SW 1271 (cell line): ENCODE measurements at regions not wholly inside any gene's neighbourhood (a gene's known extent, or its start where the extent isn't known, plus 50 kb on each side); places are given as distances from the start of the nearest gene placed in this dataset.
A peak's percentile ranks its signal among the peaks of the same experiment; 100 is the strongest.

Experiments
- DNase-seq, 2 experiments: peaks; one replicate each; lab custom pipeline; 2025; lab: John Stamatoyannopoulos, UW

DNA sequence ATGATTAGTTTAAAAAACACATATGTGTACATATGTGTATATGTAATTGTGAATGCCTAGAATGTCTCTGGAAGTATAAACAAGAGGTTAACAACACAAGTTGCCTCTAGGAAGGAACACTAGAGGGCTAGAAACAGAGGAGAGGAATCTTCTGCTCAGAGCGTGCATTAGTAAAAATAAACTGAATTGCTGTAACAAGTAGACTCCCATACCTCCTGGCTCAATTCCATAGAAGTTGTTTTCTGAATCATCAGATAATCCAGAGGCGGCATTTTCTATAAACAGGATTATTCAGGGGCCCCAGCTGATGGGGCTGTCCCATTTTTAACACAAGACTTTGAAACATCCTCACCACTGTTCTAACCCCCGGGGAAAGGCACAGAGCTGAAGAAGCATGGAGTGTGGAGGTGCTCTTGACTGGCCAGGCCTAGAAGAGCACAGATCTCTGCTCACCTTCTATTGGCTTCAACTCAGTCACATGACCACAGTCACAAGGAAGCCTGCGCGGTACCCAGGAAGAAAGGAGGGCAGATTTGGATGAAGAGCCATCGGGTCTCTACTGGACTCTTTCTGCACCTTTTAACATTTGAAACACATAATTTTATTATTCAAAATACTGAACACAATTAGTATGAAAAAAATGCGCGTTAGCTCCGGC, 145.7 kb downstream of the TLE3 start:
- no peak for DNase-seq

DNA sequence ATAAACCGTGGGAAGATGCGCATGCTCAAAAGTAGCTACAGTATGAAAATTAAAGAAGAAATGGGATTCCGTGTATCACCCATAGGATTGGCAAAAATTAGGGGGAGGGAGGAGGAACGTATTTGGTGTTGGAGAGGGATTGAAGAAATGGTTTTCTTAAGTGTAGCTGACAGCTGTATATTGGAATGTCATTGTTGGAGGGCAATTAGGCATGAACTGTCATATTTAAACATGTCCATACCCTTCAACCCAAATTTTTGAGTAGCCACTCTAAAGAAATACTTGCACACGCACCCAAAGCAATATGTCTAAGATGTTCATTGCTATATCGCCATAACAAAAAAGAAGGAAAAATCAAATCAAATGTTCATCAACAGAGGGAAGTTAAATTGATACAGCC, 144.7 kb downstream of the TLE3 start:
- no peak for DNase-seq

DNA sequence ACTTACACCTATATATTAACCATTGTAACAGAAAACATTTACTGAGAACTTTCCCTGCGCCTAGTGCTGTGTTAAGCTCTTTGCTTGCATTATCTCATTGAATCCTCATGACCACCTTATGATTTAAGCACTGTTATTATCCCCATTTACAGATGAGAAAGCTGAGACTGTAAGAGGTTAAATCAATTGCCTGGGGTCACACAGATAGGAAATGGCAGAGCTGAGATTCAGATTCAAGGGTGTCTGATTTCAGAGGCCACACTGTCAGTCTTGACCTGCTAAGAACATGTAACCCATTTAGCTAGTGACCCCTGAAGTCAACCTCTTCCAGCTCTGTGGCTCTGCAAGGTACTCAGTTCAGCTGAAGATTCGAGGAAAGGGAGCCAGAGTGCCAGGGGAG, 143.9 kb downstream of the TLE3 start:
- DNase-seq, result no peak

DNA sequence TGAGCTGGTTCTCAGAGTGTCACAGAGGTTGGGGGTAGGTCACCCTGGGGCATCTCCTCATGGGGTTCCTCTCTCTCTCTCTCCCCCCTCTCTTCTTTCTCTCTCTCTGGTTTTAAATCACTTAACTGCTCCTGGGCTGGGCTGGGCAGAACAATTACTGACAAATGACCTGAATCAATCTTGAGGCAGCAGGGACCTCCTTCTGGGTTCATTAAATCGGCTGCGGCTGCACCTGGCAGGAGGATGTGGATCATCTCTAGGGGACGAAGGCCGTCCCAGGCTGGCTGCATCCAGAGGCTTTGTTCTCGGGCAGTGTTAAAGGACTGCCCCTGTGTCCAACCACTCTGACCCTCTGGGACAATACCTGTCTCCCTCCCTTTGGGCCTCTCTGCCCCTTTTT, 143.1 kb downstream of the TLE3 start:
- DNase-seq, result no peak

DNA sequence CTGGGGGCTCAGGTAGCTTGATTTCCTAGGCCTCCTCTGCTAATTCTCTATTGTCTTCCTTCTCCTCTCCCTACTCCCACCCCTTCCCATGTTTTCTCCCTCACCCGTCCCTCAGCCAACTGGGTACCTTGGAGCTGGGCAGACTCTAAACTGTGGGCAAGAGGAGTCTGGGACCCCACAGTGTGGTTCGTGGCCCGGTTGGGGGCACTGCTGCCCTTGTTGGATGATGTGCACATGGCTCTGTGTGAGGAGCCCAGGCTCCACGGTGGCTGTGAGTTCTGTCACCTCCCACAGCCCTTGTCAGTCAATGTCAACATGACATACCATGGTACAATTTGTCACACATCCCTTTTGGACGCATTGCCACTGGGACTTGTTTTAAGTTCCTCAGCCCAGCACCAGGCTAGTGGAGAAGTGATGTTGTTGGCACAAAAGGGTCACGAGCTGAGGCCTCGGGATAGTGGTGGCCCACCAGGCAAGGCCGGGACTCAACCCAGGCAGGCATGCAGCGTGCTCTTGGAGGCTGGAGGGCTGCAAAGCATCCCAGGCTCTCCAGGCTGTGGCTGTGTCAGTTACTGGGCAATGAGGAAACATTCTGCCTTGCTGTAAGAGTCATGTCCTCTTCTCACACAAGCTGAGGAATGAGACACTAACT, 142.3 kb downstream of the TLE3 start:
- no peak for DNase-seq

DNA sequence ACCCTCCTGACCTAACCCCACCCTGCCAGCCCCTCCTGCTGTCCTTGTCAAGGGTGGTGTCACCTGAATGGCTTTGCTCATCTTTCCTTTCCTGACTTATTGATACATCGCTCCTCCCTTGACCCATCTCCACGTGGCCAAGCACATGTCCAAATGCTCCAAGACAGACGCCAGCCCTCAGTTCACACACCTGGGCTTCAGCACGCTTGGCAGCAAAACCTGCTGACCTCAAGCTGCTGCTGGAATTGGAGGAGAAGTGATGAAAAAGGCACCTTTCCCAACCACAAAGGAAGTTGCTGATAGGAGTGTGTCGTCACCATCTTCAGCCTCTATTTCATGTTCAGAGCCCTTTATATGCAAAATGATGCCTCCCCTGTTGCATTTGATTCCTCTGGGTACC, 141.3 kb downstream of the TLE3 start:
- DNase-seq, result no peak

DNA sequence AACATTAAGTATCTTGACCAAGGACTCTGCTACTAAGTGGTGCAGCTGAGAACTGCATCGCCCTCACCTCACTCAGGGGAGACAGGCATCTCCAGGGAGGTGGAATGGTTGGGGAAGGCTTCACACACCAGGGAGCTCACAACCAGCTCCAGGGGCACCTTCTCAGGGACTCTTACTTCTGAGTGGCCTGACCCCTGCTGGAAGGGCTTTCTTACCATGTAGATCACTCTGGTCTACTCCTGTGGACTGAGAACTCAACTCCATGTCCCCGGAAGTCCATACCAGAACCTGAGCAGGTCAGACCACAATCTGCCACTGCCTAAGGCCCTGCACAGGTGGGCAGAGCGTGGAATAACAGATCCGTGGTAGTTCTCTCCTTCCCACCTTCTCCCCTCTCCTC, 140.5 kb downstream of the TLE3 start:
- no peak for DNase-seq

DNA sequence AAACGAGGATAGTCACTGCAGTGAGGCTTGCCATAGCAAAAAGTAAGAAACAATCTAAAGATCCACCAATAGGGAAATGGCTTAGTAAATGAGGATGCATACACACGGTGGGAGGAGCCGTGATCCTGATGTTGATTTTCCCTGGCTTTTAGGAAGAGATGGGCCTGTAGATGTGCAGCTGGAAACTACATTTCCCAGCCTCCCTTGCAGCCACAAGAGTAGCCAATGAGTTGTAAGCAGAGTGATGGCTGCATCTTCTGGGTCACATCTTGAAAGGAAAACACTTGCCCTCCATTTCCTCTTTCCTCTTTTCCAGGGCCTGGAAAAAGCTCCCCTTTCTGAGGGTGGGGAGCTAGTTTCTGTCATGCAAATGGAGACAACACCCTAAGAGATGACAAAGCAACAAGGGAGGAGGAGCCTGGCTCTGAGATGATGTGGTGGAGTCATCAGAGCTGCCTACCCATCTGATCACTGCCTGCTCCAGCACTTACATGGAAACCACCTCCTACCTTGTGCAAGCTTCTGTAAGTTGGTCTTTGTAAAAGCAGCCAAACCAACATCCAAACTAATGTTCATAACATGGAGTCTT, 139.1 kb downstream of the TLE3 start:
- no peak for DNase-seq

DNA sequence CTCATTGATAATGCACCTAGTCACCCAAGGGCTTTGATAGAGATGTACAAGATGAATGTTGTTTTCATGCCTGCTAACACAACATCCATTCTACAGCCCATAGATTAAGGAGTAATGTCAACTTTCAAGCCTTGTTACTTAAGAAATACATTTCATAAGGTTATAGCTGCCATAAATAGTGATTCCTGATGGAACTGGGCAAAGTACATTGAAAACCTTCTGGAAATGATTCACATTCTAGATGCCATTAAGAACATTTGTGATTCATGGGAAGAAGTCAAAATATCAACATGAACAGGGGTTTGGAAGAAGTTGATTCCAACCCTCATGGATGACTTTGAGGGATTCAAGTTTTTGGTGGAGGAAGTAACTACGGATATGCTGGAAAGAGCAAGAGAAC, 135.2 kb downstream of the TLE3 start:
- no peak for DNase-seq

DNA sequence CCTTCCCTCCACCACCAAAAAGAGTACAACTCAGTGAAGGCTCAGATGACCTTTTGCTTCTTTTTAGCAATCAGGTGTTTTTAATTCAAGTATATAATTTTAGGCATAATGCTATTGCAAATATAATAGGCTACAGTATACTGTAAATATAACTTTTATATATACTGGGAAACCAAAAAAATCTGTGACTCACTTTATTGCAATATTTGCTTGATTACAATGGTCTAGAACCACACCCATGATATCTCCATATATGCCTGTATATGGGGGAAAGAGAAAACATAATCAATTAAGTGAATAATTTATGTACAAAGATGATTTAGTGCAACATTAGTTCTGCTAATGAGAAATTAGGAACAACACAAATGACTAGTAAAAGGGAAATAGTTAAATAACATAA, 134.3 kb downstream of the TLE3 start:
- no peak for DNase-seq

DNA sequence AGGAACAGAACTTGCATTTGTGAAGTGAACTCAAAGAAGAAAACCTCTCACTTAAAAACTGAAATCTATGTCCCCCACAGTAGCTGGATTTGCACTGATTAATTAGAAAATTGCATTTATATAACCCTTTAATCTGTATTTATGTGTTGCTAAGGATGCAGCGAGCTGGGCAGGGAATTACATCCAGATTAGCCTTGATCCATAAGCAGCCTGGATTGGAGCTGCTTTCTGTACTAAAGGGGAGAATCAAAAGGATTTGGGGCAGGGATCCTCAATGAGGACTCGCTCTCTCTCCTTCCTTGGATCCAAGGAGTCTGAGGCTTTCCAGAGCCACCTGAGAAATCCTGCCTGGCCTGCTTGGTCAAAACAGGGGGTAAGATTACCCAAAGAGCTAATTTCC, 125.9 kb downstream of the TLE3 start:
- DNase-seq, result no peak

DNA sequence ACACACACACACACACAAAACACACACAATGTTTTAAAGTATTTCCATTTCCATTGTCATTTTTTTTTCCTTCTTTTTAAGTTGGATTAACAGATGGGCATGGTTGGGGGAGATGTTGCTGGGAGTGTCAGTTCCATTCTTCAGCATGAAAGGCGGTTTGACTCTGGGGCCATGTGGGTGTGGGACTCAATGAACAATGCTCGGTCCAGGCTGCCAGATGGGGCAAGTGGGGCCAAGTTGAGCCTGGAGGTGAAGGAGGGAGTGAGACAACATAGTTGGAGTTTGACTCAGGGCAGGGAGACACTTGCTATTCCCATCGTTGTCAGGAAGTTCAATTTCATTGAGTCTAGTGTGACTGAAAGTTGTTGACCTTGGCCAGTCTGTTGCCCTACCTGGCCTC, 125.3 kb downstream of the TLE3 start:
- no peak for DNase-seq

DNA sequence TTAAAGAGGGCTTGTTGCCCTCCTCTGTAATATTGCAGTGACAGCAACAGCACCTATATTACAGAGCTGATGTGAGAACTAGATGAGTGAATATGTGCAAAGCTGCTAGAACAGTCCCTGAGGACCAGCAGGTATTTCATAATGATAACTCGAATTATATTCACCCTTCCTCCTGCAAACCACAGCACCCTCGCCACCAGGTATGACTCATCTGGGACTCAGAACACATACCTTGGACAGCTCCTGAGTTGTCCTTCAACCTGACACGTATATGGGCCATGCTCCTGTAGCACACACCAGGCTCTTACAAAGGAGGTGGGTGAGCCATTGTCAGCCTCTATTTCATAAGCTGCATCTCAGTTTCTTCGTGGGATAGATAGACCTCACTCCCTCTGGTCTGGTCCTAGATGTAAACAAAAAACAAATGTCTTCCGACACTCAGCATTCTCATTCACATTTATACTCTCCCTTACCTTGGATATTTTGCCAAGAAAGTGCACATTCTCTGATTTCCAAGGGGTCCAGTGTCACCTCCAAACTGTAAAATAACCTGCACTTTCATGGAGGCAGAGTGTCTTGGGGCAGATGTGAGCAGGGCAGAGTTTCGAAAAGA, 124.5 kb downstream of the TLE3 start:
- DNase-seq, result no peak

DNA sequence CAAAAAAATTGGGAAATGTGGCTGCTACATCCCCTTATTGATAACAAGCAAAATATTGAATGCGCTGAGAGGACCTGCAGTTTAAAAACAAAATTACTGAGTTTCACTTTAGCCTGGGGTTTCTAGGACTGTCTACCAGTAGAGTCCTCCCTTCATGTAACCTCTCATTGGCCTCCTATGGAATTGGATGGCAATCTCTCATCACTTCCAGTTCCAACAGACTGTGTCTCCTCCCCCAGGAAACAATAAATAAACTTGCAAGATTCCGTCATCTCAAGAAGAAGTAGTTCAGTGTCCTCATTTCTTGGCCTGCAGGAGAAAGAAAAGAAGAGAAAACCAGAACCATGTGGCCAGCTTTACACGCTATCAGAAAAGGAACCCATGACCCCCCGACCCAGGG, 123.8 kb downstream of the TLE3 start:
- DNase-seq, result no peak

DNA sequence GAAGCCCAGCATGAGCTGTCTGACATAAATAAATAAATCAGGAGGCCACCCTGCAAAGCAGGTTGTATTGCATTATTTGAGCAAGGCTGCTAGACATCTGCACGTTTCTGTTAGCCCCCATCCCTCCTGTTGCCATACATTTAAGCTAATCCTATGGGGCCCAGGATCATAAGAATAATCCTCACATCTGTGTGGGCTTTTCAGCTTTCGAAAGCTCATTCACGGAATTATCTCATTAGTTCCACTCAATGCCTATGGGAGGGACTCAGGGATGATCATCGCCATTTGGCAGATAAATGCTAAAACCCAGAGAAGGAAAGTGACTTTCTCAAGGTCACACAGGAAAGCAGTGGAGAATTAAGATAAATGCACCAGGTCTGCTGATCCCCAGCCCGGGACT, 123.4 kb downstream of the TLE3 start:
- DNase-seq, result no peak

DNA sequence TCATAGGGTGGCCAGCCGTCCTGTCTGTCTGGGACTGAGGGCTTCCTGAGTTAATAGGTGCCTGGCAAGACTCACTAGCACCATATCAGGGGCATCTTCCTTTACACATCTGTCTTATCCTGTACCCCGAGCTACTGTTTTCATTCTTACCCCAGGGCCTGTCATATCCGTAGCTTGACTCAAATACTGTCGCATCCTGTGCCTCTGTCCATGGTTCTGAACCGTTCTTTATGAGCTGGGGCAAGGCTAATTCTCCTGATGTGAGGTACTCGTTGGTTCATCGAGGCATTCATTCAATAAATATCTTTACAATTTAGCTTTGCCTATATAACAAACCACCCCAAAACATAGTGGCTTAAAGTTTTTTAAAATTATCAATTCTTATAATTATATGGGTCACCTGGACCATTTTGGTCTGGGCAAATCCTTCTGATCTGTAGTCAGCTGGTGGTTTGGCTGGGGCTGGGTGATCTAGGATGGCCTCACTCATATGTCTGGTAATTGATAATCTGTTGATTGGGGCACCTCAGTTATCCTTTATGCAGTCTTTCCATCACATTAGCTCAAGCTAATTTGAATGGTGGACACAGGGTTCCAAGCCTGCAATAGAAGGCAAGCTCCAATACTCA, 121.2 kb downstream of the TLE3 start:
- DNase-seq, result no peak

DNA sequence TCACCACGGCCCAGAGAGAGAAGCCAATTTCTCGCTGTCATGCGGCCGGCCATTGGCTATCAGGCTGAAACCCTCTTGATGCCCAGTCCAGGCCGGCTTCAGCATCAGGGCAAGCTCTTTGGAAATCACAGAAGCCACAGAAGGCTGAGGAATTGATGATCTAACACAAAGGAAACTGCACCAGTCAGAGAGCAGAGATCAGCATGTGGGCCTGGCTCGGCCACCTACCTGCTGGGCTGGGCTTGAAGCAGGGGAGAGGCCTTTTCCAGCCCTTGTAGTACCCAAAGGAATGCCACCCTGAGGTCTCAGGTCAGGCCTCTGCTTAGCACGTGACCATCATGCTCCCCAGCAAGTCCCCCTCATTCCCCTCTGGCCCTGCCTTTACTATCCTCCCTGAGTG, 119.1 kb downstream of the TLE3 start:
- DNase-seq, result no peak

DNA sequence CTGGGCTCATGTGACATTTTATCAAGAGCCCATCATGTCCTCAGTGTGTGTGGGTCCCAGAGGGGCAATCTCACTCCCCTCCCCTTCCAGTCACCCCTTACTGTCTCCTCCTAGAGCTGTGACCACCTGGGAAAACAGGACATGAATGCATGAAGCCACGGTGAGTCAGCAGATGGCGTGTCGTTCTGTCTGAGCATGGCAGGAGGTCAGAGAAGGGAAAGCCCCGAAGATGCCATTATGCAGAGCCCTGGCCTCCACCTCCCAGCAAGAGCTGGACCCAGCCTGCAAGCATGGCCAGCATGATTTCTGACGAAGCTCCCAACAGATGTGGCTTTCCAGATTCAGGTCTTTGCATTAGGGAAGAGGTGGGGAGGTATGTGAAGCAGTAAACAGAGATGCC, 118.5 kb downstream of the TLE3 start:
- DNase-seq, result peak in 1 of 2 experiments; percentile 30

DNA sequence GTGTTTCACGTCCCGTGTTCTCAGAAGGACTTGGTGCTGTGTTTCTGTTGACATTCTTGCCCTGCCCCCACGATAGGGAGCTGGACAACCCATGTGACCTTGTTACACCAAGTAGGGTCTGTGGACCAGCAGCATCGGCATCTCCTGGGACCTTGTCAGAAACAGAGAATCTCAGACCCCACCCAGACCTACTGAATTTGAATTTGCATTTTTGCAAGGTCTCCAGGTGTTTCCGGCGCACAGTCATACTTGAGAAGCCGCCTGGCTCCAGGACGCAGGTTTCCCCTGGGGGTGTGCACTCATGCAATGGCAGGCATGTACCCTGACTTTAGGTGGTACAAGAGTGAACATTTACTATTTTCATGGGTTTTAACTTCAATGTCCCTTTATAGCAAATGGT, 117.9 kb downstream of the TLE3 start:
- DNase-seq, result no peak

DNA sequence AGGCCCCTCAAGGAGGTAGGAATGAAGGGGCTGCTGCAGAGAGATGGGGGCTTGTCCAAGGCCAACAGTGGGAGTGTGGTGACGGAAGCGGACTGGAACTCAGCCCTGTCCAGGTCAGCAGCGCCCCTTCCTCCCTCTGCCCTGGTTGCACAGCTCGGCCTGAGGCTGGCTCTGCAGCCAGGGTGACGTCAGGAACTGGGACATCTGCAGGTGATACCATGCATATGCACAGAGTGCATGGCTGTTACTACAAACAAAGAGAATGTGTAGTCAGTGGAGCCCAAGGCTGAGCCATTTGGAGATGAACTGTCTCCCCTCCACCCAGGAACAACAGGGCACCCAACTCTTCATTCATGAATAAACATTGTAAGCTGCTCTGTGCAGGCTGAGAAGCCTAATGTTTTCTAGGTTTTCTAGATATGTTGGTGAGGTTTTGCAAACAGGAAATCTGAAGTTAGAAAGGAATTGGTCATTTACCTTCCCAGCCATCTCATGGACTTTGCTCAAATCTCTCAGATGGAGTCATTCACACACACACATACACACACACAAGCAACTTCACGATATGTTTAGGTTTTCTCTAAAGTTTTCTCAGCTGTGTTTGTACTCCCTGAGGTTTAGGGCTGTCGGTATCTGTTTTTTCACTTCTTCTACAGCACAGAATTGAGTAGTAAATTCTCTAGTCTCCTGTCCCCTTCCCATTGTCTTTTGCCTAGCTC, 117.2 kb downstream of the TLE3 start:
- DNase-seq, result no peak

DNA sequence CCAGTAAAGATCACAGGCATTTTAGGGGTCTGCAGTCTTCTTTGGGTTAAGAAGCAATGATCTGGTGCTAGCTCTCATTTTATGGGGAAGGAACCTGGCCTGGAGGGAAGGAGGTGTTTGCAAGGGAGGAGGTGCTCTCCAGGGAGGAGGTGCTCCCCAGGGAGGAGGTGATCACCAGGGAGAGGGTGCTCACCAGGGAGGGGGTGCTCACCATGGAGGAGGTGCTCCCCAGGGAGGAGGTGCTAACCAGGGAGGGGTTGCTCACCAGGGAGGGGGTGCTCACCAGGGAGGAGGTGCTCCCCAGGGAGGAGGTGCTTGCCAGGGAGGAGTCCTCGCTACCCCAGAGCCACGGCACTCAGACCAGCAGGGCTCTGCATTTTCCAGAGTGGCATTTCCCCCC, 115.7 kb downstream of the TLE3 start:
- DNase-seq, result no peak

DNA sequence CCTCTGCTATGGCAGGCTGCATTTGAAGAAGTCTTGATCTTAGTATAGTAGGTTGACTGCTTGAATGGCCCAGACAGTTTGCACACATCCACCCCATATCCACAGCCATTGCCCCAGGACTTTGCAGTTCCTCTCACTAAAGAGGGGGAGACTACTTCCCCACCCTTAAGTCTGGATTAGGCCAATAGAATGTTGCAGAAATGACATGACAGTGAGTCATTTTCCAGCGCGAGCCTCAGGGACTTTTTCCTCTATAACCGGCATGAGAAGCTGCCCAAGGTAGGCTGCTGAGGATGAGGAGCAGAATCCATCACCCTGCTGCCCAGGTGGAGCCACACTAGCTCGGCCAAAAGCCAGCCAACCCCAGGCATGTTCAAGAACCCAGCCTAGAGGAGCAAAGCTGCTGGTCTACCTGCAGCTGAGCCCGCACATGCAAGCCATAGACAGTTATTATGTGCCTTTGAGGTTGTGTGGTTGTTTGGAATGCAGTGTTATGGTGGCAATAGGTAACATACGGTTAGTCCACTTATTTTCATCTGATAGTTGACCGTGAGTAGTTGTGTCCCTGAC, 113.9 kb downstream of the TLE3 start:
- no peak for DNase-seq
